Retinal pigment epithelial cell (primary cell): ENCODE measurements at regions not wholly inside any gene's neighbourhood (a gene's known extent, or its start where the extent isn't known, plus 50 kb on each side); places are given as distances from the start of the nearest gene placed in this dataset.
"Not testable (repeated sequence)": the region's sequence is repeated elsewhere in the genome, so short reads cannot be mapped to it uniquely, and the experiment has no call there.

ENCODE experiments used
- DNase-seq: peaks from one replicate; pipeline ENCODE4 v3.0.0-alpha.2; 2010; ENCODE audit warnings: low read depth
- H3K4me3 ChIP-seq: 2 replicates; pipeline ENCODE4 v1.5.1; 2011; ENCODE audit warnings: mild to moderate bottlenecking, low read length, control low read depth, moderate library complexity
- CTCF ChIP-seq: conservative IDR thresholded peaks from 2 replicates; pipeline ENCODE4 v1.5.1; 2011; ENCODE audit warnings: low read depth, low read length, control low read depth, inconsistent platforms

GRCh38 chrX:13955975-13956374 lies 73.7 kb downstream of the GEMIN8 start:
- DNase-seq, result no peak
- H3K4me3 ChIP-seq, result no peak overlapping the region
- no peak for TF ChIP-seq CTCF

DNA sequence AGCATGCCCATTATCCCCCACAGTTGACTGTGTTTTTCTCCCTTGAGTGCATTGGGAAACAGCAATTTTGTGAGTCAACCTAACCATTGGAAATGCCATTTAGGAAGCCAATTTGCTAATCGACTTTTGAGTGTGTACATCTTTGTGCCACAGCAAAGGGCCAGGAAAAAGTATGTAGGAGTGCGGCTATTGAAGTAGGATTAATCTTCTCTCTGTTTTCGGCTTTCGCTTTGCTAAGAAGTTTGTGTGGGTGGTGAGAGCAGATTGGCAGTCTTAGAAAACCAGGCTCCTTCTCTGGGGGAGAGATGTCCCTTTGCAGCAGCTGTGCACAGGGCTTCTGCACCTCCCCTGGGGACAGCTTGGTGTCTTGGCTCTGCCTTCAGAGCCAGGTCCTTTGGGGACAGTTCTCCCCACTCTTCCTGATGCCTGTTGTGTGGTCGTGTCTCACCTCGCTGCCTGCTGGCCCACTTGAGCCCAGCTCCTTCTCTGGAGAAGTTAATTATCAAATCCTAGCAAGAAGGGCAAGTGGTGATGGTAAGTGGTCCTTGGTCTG lies 74.5 kb downstream of the GEMIN8 start:
- no peak overlapping the region for H3K4me3 ChIP-seq
- no peak for TF ChIP-seq CTCF
- no peak for DNase-seq

DNA sequence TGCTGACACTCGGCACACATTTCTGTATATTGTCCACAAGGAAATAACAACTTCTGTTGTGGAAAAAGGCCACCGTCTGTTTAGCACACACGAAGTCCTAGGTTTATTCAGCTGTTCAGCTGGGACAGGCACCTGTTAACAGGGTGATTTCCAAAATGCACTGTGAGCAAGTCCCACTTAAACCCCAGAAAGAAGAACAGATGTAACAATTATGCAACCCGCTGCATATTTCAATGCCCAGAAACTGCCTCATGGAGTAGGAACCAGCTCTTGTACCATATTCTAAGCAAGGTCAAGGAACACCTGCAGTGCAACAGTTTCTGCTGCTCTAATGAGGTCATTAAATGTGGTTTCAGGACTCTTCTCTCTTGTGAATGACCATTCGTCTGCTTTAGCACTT lies 77.1 kb downstream of the GEMIN8 start:
- no peak for DNase-seq
- no peak overlapping the region for H3K4me3 ChIP-seq
- no peak for TF ChIP-seq CTCF

DNA sequence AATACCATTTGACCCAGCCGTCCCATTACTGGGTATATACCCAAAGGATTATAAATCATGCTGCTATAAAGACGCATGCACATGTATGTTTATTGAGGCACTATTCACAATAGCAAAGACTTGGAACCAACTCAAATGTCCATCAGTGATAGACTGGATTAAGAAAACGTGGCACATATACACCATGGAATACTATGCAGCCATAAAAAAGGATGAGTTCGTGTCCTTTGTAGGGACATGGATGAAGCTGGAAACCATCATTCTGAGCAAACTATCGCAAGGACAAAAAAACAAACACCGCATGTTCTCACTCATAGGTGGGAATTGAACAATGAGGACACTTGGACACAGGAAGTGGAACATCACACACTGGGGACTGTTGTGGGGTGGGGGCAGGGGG lies 83.5 kb downstream of the GEMIN8 start:
- not testable (repeated sequence) for DNase-seq, H3K4me3 ChIP-seq

DNA sequence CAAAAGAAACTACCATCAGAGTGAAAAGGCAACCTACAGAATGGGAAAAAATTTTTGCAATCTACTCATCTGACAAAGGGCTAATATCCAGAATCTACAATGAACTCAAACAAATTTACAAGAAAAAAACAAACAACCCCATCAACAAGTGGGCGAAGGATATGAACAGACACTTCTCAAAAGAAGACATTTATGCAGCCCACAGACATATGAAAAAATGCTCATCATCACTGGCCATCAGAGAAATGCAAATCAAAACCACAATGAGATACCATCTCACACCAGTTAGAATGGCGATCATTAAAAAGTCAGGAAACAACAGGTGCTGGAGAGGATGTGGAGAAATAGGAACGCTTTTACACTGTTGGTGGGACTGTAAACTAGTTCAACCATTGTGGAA lies 83.9 kb downstream of the GEMIN8 start:
- H3K4me3 ChIP-seq, DNase-seq: not testable (repeated sequence)

GRCh38 chrX:13940671-13941070 lies 89.0 kb downstream of the GEMIN8 start:
- DNase-seq, result peak; percentile 9
- no peak for TF ChIP-seq CTCF
- no peak overlapping the region for H3K4me3 ChIP-seq

GRCh38 chrX:13939741-13940597 lies 89.7 kb downstream of the GEMIN8 start:
- no peak for TF ChIP-seq CTCF
- DNase-seq, result peak; percentile 8
- H3K4me3 ChIP-seq, result no peak overlapping the region

DNA sequence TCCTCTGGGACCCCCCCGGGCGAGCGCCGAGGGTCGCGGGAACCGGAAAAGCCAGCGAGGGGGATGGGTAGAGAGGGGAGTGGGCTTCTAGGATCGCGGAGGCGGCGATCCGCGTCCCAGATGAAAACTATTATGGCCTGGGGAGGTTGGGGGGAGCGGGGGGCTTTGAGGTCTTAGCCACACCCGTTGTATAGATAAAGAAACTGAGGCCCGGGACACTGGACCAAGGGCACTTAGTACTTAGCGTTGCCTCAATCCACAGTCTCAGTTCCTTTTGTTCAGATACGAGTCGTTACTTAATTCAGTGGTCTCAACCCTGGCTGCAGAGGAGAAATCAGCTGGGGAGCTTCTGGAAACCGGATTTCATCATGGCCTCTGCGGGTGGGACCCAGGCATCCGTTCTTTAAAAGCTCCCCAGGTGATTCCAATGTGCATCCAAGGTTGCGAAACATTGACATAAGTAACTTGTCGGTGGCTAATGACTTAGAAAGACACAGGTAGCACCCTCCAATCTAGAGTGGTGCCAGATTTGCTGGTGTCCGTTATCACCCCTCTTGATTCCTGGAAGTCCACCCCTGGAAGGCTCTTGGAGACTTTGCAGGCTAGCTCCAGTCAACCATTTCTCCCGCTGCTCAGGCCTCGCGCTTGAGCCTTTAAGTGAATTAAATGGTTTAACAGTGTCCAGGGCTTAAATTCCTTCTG lies 90.7 kb downstream of the GEMIN8 start:
- no peak for TF ChIP-seq CTCF
- H3K4me3 ChIP-seq, result peak overlapping the region; percentile 26
- DNase-seq, result peak; percentile 4
